Colonic mucosa (tissue), 4 donors: ENCODE measurements at regions not wholly inside any gene's neighbourhood (a gene's known extent, or its start where the extent isn't known, plus 50 kb on each side); places are given as distances from the start of the nearest gene placed in this dataset.
"Not testable (repeated sequence)": the region's sequence is repeated elsewhere in the genome, so short reads cannot be mapped to it uniquely, and the experiment has no call there.

Experiments
- DNase-seq: peaks from one replicate; pipeline ENCODE4 v3.0.0-alpha.2; 2020
- H3K27ac ChIP-seq: fragments of 200-600 bp; one replicate; pipeline ENCODE4 v1.8.0; 2021
- H3K27me3 ChIP-seq: fragments of 200-600 bp; one replicate; pipeline ENCODE4 v1.8.0; 2021
- H3K36me3 ChIP-seq: fragments of 200-600 bp; one replicate; pipeline ENCODE4 v1.8.0; 2021
- H3K4me1 ChIP-seq: fragments of 200-600 bp; one replicate; pipeline ENCODE4 v1.8.0; 2021; ENCODE audit warnings: mild to moderate bottlenecking
- H3K4me3 ChIP-seq: fragments of 200-600 bp; one replicate; pipeline ENCODE4 v1.8.0; 2021
- H3K9ac ChIP-seq, 2 donors: one replicate each; pipeline ENCODE4 v1.7.0; 2013; ENCODE audit warnings: control low read depth in 2 of 2, low read depth in 2 of 2, low read length in 2 of 2
- H3K9me3 ChIP-seq: fragments of 200-600 bp; one replicate; pipeline ENCODE4 v1.8.0; 2021
- intact Hi-C: fragments of 100-400 bp; cut with DNase I; formaldehyde crosslinking; loops from one replicate; pipeline ENCODE4 v1.14.1; 2022
- TF ChIP-seq, protein P1 (sequence below): fragments of 200-600 bp; IDR thresholded peaks from one replicate; pipeline ENCODE4 v1.8.0; 2022; ENCODE audit warnings: antibody characterized with exemption, mild to moderate bottlenecking
- donor health status: healthy.
- donor health status: DM: no; HTN: no; CAD: no.
- donor health status: DM: no; HTN: no; CAD: no.

DNA sequence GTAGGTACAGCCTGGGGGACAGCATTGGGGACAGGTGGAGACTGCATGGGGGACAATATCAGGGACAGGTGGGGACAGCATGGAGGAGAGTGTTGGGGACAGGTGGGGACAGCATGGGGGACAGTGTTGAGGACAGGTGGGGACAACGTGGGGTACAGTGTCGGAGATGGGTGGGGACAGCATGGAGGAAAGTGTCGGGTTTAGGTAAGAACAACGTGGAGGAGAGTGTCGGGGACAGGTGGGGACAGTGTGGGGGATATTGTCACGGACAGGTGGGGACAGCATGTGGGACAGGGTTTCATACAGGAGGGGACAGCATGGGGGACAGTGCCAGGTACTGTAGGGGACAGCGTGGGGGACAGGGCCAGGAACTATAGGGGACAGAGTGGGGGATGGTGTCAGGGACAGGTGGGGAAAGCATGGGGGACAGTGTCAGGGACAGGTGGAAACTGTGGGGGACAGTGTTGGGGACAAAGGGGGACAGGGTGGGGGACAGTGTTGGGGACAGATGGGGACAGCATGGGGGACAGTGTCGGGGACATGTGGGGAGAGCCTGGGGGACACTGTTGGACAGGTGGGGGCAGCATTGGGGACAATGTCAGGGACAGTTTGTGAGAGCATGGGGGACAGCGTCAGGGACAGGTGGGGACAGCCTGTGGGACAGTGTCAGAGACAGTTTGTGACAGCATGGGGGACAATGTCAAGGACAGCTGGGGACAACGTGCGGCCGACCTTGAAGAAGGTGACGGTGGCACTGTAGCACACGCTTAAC lies 213.1 kb downstream of the TMEM121 start:
- Histone ChIP-seq H3K27me3 (no peaks in the 10 kb centered on the region), H3K36me3 (no peaks in the 10 kb centered on the region), H3K9ac (no peak overlapping the region), H3K9me3 (no peaks in the 10 kb centered on the region), H3K27ac (no peak overlapping the region), H3K4me1 (no peaks in the 10 kb centered on the region), H3K4me3 (no peak overlapping the region)
- intact Hi-C loops = no loop called here
- TF ChIP-seq, protein P1, sequence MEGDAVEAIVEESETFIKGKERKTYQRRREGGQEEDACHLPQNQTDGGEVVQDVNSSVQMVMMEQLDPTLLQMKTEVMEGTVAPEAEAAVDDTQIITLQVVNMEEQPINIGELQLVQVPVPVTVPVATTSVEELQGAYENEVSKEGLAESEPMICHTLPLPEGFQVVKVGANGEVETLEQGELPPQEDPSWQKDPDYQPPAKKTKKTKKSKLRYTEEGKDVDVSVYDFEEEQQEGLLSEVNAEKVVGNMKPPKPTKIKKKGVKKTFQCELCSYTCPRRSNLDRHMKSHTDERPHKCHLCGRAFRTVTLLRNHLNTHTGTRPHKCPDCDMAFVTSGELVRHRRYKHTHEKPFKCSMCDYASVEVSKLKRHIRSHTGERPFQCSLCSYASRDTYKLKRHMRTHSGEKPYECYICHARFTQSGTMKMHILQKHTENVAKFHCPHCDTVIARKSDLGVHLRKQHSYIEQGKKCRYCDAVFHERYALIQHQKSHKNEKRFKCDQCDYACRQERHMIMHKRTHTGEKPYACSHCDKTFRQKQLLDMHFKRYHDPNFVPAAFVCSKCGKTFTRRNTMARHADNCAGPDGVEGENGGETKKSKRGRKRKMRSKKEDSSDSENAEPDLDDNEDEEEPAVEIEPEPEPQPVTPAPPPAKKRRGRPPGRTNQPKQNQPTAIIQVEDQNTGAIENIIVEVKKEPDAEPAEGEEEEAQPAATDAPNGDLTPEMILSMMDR = no peak
- no peak for DNase-seq

GRCh38 chr14:105740272-105740671 lies 213.9 kb downstream of the TMEM121 start:
- DNase-seq, H3K4me1 ChIP-seq, H3K27me3 ChIP-seq, H3K9me3 ChIP-seq, H3K9ac ChIP-seq, intact Hi-C loops, H3K4me3 ChIP-seq, H3K36me3 ChIP-seq, H3K27ac ChIP-seq: not testable (repeated sequence)

GRCh38 chr14:105740961-105741360 lies 214.6 kb downstream of the TMEM121 start:
- intact Hi-C loops = not testable (repeated sequence)

DNA sequence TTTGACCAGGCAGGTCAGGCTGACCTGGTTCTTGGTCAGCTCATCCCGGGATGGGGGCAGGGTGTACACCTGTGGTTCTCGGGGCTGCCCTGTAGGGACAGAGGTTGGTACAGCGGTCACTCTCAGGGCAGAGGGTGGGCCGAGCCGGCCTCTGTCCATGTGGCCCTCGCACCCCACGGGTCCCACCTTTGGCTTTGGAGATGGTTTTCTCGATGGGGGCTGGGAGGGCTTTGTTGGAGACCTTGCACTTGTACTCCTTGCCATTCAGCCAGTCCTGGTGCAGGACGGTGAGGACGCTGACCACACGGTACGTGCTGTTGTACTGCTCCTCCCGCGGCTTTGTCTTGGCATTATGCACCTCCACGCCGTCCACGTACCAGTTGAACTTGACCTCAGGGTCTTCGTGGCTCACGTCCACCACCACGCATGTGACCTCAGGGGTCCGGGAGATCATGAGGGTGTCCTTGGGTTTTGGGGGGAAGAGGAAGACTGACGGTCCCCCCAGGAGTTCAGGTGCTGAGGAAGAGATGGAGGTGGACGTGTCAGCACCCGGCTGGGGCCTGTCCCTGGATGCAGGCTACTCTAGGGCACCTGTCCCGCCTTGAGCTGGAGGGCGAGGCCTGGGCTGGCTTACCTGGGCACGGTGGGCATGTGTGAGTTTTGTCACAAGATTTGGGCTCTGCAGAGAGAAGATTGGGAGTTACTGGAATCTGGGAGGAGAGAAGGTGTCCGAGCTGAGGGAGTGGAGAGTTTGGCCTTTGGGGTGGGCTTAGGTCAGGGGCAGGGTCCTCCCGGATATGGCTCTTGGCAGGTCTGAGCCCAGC lies 215.5 kb downstream of the TMEM121 start:
- intact Hi-C loops, H3K27ac ChIP-seq, DNase-seq: not testable (repeated sequence)

More at GRCh38 chr14:105740961-105741360, 214.6 kb downstream of the TMEM121 start:
- H3K4me3 ChIP-seq, H3K36me3 ChIP-seq, DNase-seq, H3K27me3 ChIP-seq, H3K27ac ChIP-seq, H3K4me1 ChIP-seq, H3K9ac ChIP-seq, H3K9me3 ChIP-seq: not testable (repeated sequence)

DNA sequence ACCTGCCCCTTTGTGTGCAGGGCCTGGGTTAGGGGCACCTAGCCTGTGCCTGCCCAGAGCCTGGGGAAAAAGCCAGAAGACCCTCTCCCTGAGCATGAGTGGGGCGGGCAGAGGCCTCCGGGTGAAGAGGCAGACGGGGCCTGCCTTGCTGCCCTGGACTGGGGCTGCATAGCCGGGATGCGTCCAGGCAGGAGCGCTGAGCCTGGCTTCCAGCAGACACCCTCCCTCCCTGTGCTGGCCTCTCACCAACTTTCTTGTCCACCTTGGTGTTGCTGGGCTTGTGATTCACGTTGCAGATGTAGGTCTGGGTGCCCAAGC lies 216.1 kb downstream of the TMEM121 start:
- no peaks in the 10 kb centered on the region for H3K36me3 ChIP-seq
- TF ChIP-seq, protein P1 = no peak
- intact Hi-C loops = no loop called here
- no peak overlapping the region for H3K27ac ChIP-seq
- no peaks in the 10 kb centered on the region for H3K4me1 ChIP-seq
- no peak overlapping the region for H3K9ac ChIP-seq
- H3K4me3 ChIP-seq = no peak overlapping the region
- no peaks in the 10 kb centered on the region for H3K27me3 ChIP-seq
- no peaks in the 10 kb centered on the region for H3K9me3 ChIP-seq
- DNase-seq = no peak

More for the DNA sequence above, 215.5 kb downstream of the TMEM121 start:
- H3K4me1 ChIP-seq, H3K9me3 ChIP-seq, H3K4me3 ChIP-seq, H3K27me3 ChIP-seq, H3K36me3 ChIP-seq, H3K9ac ChIP-seq: not testable (repeated sequence)

DNA sequence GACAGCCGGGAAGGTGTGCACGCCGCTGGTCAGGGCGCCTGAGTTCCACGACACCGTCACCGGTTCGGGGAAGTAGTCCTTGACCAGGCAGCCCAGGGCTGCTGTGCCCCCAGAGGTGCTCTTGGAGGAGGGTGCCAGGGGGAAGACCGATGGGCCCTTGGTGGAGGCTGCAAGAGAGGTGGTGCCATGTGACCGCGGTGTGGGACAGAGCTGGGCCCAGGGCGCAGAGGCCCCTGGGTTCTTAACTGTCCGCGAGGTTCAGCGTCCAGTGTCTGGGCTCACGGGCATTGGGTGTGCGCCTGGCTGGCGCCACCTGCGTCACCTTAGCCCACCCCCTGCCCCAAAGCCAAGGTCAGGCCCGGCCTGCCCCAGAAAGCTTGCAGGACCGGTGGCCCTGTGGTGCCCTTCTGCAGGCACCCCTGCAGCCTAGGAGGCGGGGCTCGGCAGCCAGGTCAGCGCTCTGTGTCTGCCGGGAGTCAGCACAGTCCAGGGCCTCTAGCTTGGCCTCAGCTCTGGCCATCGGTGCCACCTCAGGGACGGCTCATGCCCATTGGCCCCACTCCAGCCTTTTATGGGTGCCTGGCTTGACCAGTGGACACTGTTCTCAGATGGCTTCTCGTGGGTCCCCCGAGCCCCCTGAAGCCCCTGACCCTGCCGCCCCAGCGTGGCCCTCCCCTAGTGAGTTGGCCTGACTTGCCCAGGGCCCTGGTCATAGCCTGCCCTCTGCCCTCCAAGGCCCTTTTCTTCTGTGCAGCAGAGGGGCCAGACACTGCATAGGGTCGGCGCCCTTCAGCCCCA lies 216.7 kb downstream of the TMEM121 start:
- H3K4me3 ChIP-seq, H3K27ac ChIP-seq, H3K9ac ChIP-seq, DNase-seq, H3K4me1 ChIP-seq, H3K9me3 ChIP-seq, H3K27me3 ChIP-seq, intact Hi-C loops, H3K36me3 ChIP-seq: not testable (repeated sequence)

- H3K9me3 ChIP-seq, DNase-seq, H3K27ac ChIP-seq, H3K4me3 ChIP-seq, H3K27me3 ChIP-seq, H3K9ac ChIP-seq, intact Hi-C loops, H3K4me1 ChIP-seq, H3K36me3 ChIP-seq: not testable (repeated sequence)
Measured at GRCh38 chr14:105744213-105744787, 217.9 kb downstream of the TMEM121 start.
